ENCODE measurements at regions not wholly inside any gene's neighbourhood (a gene's known extent, or its start where the extent isn't known, plus 50 kb on each side); places are given as distances from the start of the nearest gene placed in this dataset.

GRCh38 chrX:40485102-40485826, 95.5 kb upstream of the ATP6AP2 start:
- no peak for DNase-seq (ENCODE audit: low read depth)

- no peak for DNase-seq (ENCODE audit: low read depth)
These were observed 96.2 kb upstream of the ATP6AP2 start for GRCh38 chrX:40484408-40485091.

GRCh38 chrX:40483502-40483901, 97.3 kb upstream of the ATP6AP2 start:
- DNase-seq (ENCODE audit: low read depth) = no peak

- no peak for DNase-seq (ENCODE audit: low read depth)
These were observed 100.9 kb upstream of the ATP6AP2 start for GRCh38 chrX:40479777-40480318.

GRCh38 chrX:40478474-40479065, 102.2 kb upstream of the ATP6AP2 start:
- no peak for DNase-seq (ENCODE audit: low read depth)

- DNase-seq (ENCODE audit: low read depth) = no peak
These were observed 103.8 kb upstream of the ATP6AP2 start for GRCh38 chrX:40476958-40477357.

GRCh38 chrX:40474645-40475044, 106.1 kb upstream of the ATP6AP2 start:
- no peak for DNase-seq (ENCODE audit: low read depth)

- DNase-seq (ENCODE audit: low read depth) = no peak
These were observed 106.6 kb upstream of the ATP6AP2 start for GRCh38 chrX:40474205-40474626.

GRCh38 chrX:40473460-40474204, 107.1 kb upstream of the ATP6AP2 start:
- DNase-seq (ENCODE audit: low read depth) = no peak

- DNase-seq (ENCODE audit: low read depth) = peak; percentile 1
These were observed 108.7 kb upstream of the ATP6AP2 start for GRCh38 chrX:40471965-40472648.

- DNase-seq (ENCODE audit: low read depth) = no peak
These were observed 109.8 kb upstream of the ATP6AP2 start for GRCh38 chrX:40470830-40471429.

GRCh38 chrX:40469316-40469715, 111.5 kb upstream of the ATP6AP2 start:
- no peak for DNase-seq (ENCODE audit: low read depth)

- DNase-seq (ENCODE audit: low read depth) = no peak
These were observed 112.5 kb upstream of the ATP6AP2 start for GRCh38 chrX:40468033-40468846.

- DNase-seq (ENCODE audit: low read depth) = no peak
These were observed 113.3 kb upstream of the ATP6AP2 start for GRCh38 chrX:40467454-40467853.

- no peak for DNase-seq (ENCODE audit: low read depth)
These were observed 114.8 kb upstream of the ATP6AP2 start for GRCh38 chrX:40465735-40466551.

- no peak for DNase-seq (ENCODE audit: low read depth)
These were observed 118.0 kb upstream of the ATP6AP2 start for GRCh38 chrX:40462795-40463194.

- DNase-seq (ENCODE audit: low read depth) = no peak
These were observed 119.8 kb upstream of the ATP6AP2 start for GRCh38 chrX:40460926-40461325.

- DNase-seq (ENCODE audit: low read depth) = no peak
These were observed 121.1 kb upstream of the ATP6AP2 start for GRCh38 chrX:40459571-40460158.

- no peak for DNase-seq (ENCODE audit: low read depth)
These were observed 123.4 kb upstream of the ATP6AP2 start for GRCh38 chrX:40457406-40457805.

Data from activated T-cell treated with anti-CD3 and anti-CD28 coated beads for 1 hour (primary cell).